H9 (cell line): ENCODE measurements at regions not wholly inside any gene's neighbourhood (a gene's known extent, or its start where the extent isn't known, plus 50 kb on each side); places are given as distances from the start of the nearest gene placed in this dataset.

Experiments
- DNase-seq: peaks from one replicate; pipeline ENCODE4 v3.0.0-alpha.2; 2017
- H2AFZ ChIP-seq: one replicate; pipeline ENCODE4 v1.6.1; 2013; ENCODE audit warnings: mild to moderate bottlenecking, low read length, control low read depth, moderate library complexity
- H2AK5ac ChIP-seq: 2 replicates; pipeline ENCODE4 v1.6.1; 2013; ENCODE audit warnings: low read length, control low read depth, mixed read lengths; ENCODE audit not compliant: insufficient read length
- H2BK120ac ChIP-seq: one replicate; pipeline ENCODE4 v1.6.1; 2013; ENCODE audit warnings: low read depth, mild to moderate bottlenecking, low read length, control low read depth, inconsistent platforms; ENCODE audit not compliant: poor library complexity, severe bottlenecking
- H2BK12ac ChIP-seq: 2 replicates; pipeline ENCODE4 v1.6.1; 2013; ENCODE audit warnings: low read length, control low read depth, mixed read lengths, low read depth; ENCODE audit not compliant: insufficient read length
- H2BK15ac ChIP-seq: 2 replicates; pipeline ENCODE4 v1.6.1; 2013; ENCODE audit warnings: low read depth, low read length, control low read depth
- H2BK20ac ChIP-seq: one replicate; pipeline ENCODE4 v1.6.1; 2013; ENCODE audit warnings: low read depth, mild to moderate bottlenecking, low read length, control low read depth, inconsistent platforms; ENCODE audit not compliant: poor library complexity, severe bottlenecking
- H2BK5ac ChIP-seq: 2 replicates; pipeline ENCODE4 v1.6.1; 2013; ENCODE audit warnings: low read length, control low read depth, mixed read lengths; ENCODE audit not compliant: insufficient read length
- H3K14ac ChIP-seq: 2 replicates; pipeline ENCODE4 v1.6.1; 2013; ENCODE audit warnings: low read length, control low read depth; ENCODE audit not compliant: insufficient read depth
- H3K18ac ChIP-seq: 2 replicates; pipeline ENCODE4 v1.6.1; 2013; ENCODE audit warnings: low read depth, mild to moderate bottlenecking, mixed read lengths, low read length, control low read depth; ENCODE audit not compliant: insufficient read length
- H3K23ac ChIP-seq: 2 replicates; pipeline ENCODE4 v1.6.1; 2013; ENCODE audit warnings: low read length, control low read depth, mixed read lengths, low read depth; ENCODE audit not compliant: insufficient read length
- H3K23me2 ChIP-seq: 2 replicates; pipeline ENCODE4 v1.6.1; 2013; ENCODE audit warnings: low read depth, mild to moderate bottlenecking, mixed read lengths, low read length, control low read depth; ENCODE audit not compliant: insufficient read length, poor library complexity, severe bottlenecking
- H3K27ac ChIP-seq: 2 replicates; pipeline ENCODE4 v1.5.1; 2013; ENCODE audit warnings: low read length, control low read depth, mixed read lengths, low read depth; ENCODE audit not compliant: insufficient read length
- H3K27me3 ChIP-seq: 2 replicates; pipeline ENCODE4 v1.6.1; 2013; ENCODE audit warnings: low read length, control low read depth, inconsistent platforms; ENCODE audit not compliant: insufficient read depth
- H3K4ac ChIP-seq: 2 replicates; pipeline ENCODE4 v1.6.1; 2013; ENCODE audit warnings: low read depth, mild to moderate bottlenecking, control low read depth, inconsistent platforms, low read length, moderate library complexity
- H3K4me1 ChIP-seq: 2 replicates; pipeline ENCODE4 v1.6.1; 2013; ENCODE audit warnings: low read length, control low read depth, inconsistent platforms; ENCODE audit not compliant: insufficient read depth
- H3K4me2 ChIP-seq: 2 replicates; pipeline ENCODE4 v1.6.1; 2013; ENCODE audit warnings: low read length, control low read depth, mixed read lengths; ENCODE audit not compliant: insufficient read length, insufficient read depth
- H3K56ac ChIP-seq: 2 replicates; pipeline ENCODE4 v1.6.1; 2013; ENCODE audit warnings: low read depth, mild to moderate bottlenecking, mixed read lengths, low read length, control low read depth; ENCODE audit not compliant: insufficient read length
- H3K79me1 ChIP-seq: 2 replicates; pipeline ENCODE4 v1.6.1; 2013; ENCODE audit warnings: low read depth, mild to moderate bottlenecking, moderate library complexity, low read length, control low read depth, inconsistent platforms; ENCODE audit not compliant: insufficient read depth, poor library complexity, severe bottlenecking
- H3K79me2 ChIP-seq: 2 replicates; pipeline ENCODE4 v1.6.1; 2013; ENCODE audit warnings: low read length, control low read depth, inconsistent platforms; ENCODE audit not compliant: insufficient read depth
- H3K9ac ChIP-seq: 2 replicates; pipeline ENCODE4 v1.6.1; 2013; ENCODE audit warnings: low read length, control low read depth, mixed read lengths; ENCODE audit not compliant: insufficient read length; ENCODE audit errors: extremely low read depth
- H3K9me3 ChIP-seq: one replicate; pipeline ENCODE4 v1.6.1; 2013; ENCODE audit warnings: low read depth, low read length, inconsistent platforms; ENCODE audit not compliant: control insufficient read depth
- H3T11ph ChIP-seq: one replicate; pipeline ENCODE4 v1.6.1; 2013; ENCODE audit warnings: mild to moderate bottlenecking, low read length, control low read depth, inconsistent platforms
- H4K20me1 ChIP-seq: one replicate; pipeline ENCODE4 v1.6.1; 2013; ENCODE audit not compliant: control insufficient read depth, insufficient read length, insufficient read depth
- H4K5ac ChIP-seq: 2 replicates; pipeline ENCODE4 v1.6.1; 2013; ENCODE audit warnings: low read depth, mild to moderate bottlenecking, mixed read lengths, low read length, control low read depth; ENCODE audit not compliant: insufficient read length
- H4K8ac ChIP-seq: replicated peaks from 2 replicates; pipeline ENCODE4 v1.6.1; 2013; ENCODE audit warnings: low read length, control low read depth, mixed read lengths, low read depth; ENCODE audit not compliant: insufficient read length
- H4K91ac ChIP-seq: 2 replicates; pipeline ENCODE4 v1.6.1; 2013; ENCODE audit warnings: low read depth, mild to moderate bottlenecking, moderate library complexity, mixed read lengths, low read length, control low read depth; ENCODE audit not compliant: insufficient read length
- H3K27ac Mint-ChIP-seq, 3 experiments: 2 replicates in 2 of 3; 3 replicates in 1 of 3; pipeline ENCODE4 v1.8.0; 2020 to 2021; ENCODE audit warnings: mixed read lengths in 3 of 3, mild to moderate bottlenecking in 1 of 3, moderate library complexity in 1 of 3
- H3K27me3 Mint-ChIP-seq: 2 replicates; pipeline ENCODE4 v1.8.0; 2021; ENCODE audit warnings: low read depth, mild to moderate bottlenecking, moderate library complexity, mixed read lengths
- H3K36me3 Mint-ChIP-seq, 3 experiments: 2 replicates in 2 of 3; 3 replicates in 1 of 3; pipeline ENCODE4 v1.8.0; 2020 to 2021; ENCODE audit warnings: low read depth in 3 of 3, mixed read lengths in 3 of 3; ENCODE audit not compliant: insufficient read depth in 1 of 3
- H3K4me1 Mint-ChIP-seq, 2 experiments: 2 replicates each; pipeline ENCODE4 v1.8.0; 2020; ENCODE audit warnings: mixed read lengths in 2 of 2
- H3K4me3 Mint-ChIP-seq, 2 experiments: 2 replicates in 1 of 2; 3 replicates in 1 of 2; pipeline ENCODE4 v1.8.0; 2020 to 2021; ENCODE audit warnings: mild to moderate bottlenecking in 2 of 2, mixed read lengths in 2 of 2, moderate library complexity in 1 of 2
- H3K9me3 Mint-ChIP-seq, 2 experiments: 2 replicates in 1 of 2; 3 replicates in 1 of 2; pipeline ENCODE4 v1.8.0; 2020; ENCODE audit warnings: mild to moderate bottlenecking in 2 of 2, mixed read lengths in 2 of 2, moderate library complexity in 1 of 2
- WGBS: extraction: QIAGEN DNeasy Blood & Tissue Kit; methylation state at CpG from one replicate; pipeline ENCODE4 v1.1.7; 2013; ENCODE audit warnings: missing lambda C conversion rate, low lambda C conversion rate, mixed read lengths; ENCODE audit not compliant: insufficient read length; ENCODE audit errors: extremely low coverage; 5-methylcytosine and 5-hydroxymethylcytosine counted together
- TF ChIP-seq, protein P1 (sequence below): fragments of 200-600 bp; sonication (generic); conservative IDR thresholded peaks from 3 replicates; pipeline ENCODE4 v1.8.0; 2021; ENCODE audit warnings: antibody characterized with exemption, mild to moderate bottlenecking

DNA sequence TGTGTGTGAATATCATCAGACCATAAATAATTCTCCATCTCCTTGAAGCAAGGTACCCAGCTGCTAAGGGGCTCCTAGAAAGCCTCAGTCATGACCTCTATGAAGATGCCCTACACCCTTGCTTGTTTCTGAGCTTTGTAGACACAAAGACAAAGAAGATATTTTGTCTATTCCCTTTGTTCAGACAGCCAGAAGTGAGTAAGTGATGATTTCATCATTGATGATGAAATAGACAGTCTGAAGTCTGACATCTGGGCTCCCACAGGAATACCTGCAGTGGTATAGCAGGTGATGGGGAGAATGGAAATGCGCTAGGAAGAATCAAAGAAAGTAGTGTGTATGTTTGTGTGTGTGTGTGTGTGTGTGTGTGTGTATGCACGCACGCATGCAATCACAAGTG, 82.2 kb upstream of the DPT start:
- Histone ChIP-seq H2BK5ac (no peak overlapping the region), H2AK5ac (no peak overlapping the region), H3K4me1 (no peaks in the 10 kb centered on the region), H4K8ac (no peak overlapping the region), H2BK12ac (no peak overlapping the region), H3K23ac (no peak overlapping the region), H3K79me1 (no peaks in the 10 kb centered on the region), H3K18ac (no peak overlapping the region), H4K91ac (no peak overlapping the region), H3K4me2 (no peak overlapping the region), H3K23me2 (no peaks in the 10 kb centered on the region), H3K9ac (no peak overlapping the region), H4K5ac (no peak overlapping the region), H3K79me2 (no peaks in the 10 kb centered on the region), H3K56ac (no peak overlapping the region), H3K27me3 (no peaks in the 10 kb centered on the region), H3T11ph (no peak overlapping the region), H2AFZ (no peak overlapping the region), H2BK120ac (no peak overlapping the region), H2BK20ac (no peak overlapping the region), H2BK15ac (no peak overlapping the region), H3K14ac (no peak overlapping the region), H3K27ac (no peak overlapping the region), H3K4ac (no peak overlapping the region), H4K20me1 (no peaks in the 10 kb centered on the region), H3K9me3 (no peaks in the 10 kb centered on the region)
- H3K9me3 Mint-ChIP-seq = 0 out of 5 replicates have a peak, but pooled peaks cover 0 to 3% of the 10 kb centered on the region in 2 experiments
- H3K36me3 Mint-ChIP-seq = no peaks in the 10 kb centered on the region
- peaks cover 0 to 7% of the 10 kb centered on the region in 2 experiments; a peak in 1 of 4 replicates for H3K4me1 Mint-ChIP-seq
- no peak overlapping the region for H3K27ac Mint-ChIP-seq
- H3K27me3 Mint-ChIP-seq = no peaks in the 10 kb centered on the region; the same call in none of the 2 replicates
- no peak overlapping the region for H3K4me3 Mint-ChIP-seq
- TF ChIP-seq, protein P1, sequence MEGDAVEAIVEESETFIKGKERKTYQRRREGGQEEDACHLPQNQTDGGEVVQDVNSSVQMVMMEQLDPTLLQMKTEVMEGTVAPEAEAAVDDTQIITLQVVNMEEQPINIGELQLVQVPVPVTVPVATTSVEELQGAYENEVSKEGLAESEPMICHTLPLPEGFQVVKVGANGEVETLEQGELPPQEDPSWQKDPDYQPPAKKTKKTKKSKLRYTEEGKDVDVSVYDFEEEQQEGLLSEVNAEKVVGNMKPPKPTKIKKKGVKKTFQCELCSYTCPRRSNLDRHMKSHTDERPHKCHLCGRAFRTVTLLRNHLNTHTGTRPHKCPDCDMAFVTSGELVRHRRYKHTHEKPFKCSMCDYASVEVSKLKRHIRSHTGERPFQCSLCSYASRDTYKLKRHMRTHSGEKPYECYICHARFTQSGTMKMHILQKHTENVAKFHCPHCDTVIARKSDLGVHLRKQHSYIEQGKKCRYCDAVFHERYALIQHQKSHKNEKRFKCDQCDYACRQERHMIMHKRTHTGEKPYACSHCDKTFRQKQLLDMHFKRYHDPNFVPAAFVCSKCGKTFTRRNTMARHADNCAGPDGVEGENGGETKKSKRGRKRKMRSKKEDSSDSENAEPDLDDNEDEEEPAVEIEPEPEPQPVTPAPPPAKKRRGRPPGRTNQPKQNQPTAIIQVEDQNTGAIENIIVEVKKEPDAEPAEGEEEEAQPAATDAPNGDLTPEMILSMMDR = no peak
- WGBS = no CpG with 5 or more reads among the region's 3 CpGs
- no peak for DNase-seq
